Aorta (tissue), 5 donors: ENCODE measurements at regions not wholly inside any gene's neighbourhood (a gene's known extent, or its start where the extent isn't known, plus 50 kb on each side); places are given as distances from the start of the nearest gene placed in this dataset.

Experiments used
- ATAC-seq: fragments of 200-7000 bp; cut with Tn5 transposase; one replicate; pipeline ENCODE4 v1.9.1; 2022; ENCODE audit warnings: moderate library complexity; ENCODE audit not compliant: low FRiP score
- DNase-seq, 2 donors: peaks; one replicate each; pipeline ENCODE4 v3.0.0-alpha.2; 2020
- H3K27ac ChIP-seq, 2 donors: one replicate each; pipeline ENCODE4 v1.5.1; 2013; ENCODE audit warnings: low read length in 2 of 2, mild to moderate bottlenecking in 2 of 2, moderate library complexity in 2 of 2, control low read depth in 1 of 2, inconsistent platforms in 1 of 2, low read depth in 1 of 2
- H3K27me3 ChIP-seq, 2 donors: one replicate each; pipeline ENCODE4 v1.6.1; 2013; ENCODE audit warnings: control low read depth in 1 of 2, low read length in 1 of 2, mild to moderate bottlenecking in 1 of 2, moderate library complexity in 1 of 2; ENCODE audit not compliant: insufficient read depth in 2 of 2, control insufficient read depth in 1 of 2
- H3K36me3 ChIP-seq, 2 donors: one replicate each; pipeline ENCODE4 v1.6.1; 2013; ENCODE audit warnings: control low read depth in 1 of 2, low read length in 1 of 2, mild to moderate bottlenecking in 1 of 2; ENCODE audit not compliant: insufficient read depth in 2 of 2, control insufficient read depth in 1 of 2
- H3K4me1 ChIP-seq, 2 donors: one replicate each; pipeline ENCODE4 v1.6.1; 2013; ENCODE audit warnings: low read length in 2 of 2, control low read depth in 1 of 2, mild to moderate bottlenecking in 1 of 2, moderate library complexity in 1 of 2; ENCODE audit not compliant: insufficient read depth in 2 of 2, control insufficient read depth in 1 of 2
- H3K4me3 ChIP-seq, 2 donors: one replicate each; pipeline ENCODE4 v1.5.1; 2013; ENCODE audit warnings: low read length in 2 of 2, control low read depth in 1 of 2, mild to moderate bottlenecking in 1 of 2
- H3K9me3 ChIP-seq: one replicate; pipeline ENCODE4 v1.6.1; 2013; ENCODE audit warnings: mild to moderate bottlenecking, low read length; ENCODE audit not compliant: control insufficient read depth
- WGBS, 2 donors: extraction: QIAGEN DNeasy Blood & Tissue Kit; methylation state at CpG; one replicate each; pipeline ENCODE4 v1.1.7; 2013; 5-methylcytosine and 5-hydroxymethylcytosine counted together
- intact Hi-C, 2 donors: fragments of 100-400 bp; cut with DNase I; formaldehyde crosslinking; loops; one replicate each; pipeline versions ENCODE4 v1.14.2 to v1.15.0; 2022
- donor health status: healthy with polysubstance abuse.
- donor health status: Bipolar disorder and iron deficiency.
- donor health status: DM: no; HTN: no; CAD: no.
- donor health status: DM: no; HTN: no; CAD: no.
- donor health status: DM: yes; HTN: yes; CAD: no.

GRCh38 chr2:8490166-8490721, 191.6 kb upstream of the ID2 start:
- no peaks in the 10 kb centered on the region for H3K36me3 ChIP-seq
- H3K27me3 ChIP-seq = no peaks in the 10 kb centered on the region
- WGBS, 2 donors = 74 to 76% methylated on average over 2 of the region's 2 CpGs
- DNase-seq = no peak
- H3K4me3 ChIP-seq = no peak overlapping the region
- H3K9me3 ChIP-seq = no peaks in the 10 kb centered on the region
- ATAC-seq = no peak
- intact Hi-C loops = no loop called here
- H3K4me1 ChIP-seq = no peaks in the 10 kb centered on the region
- H3K27ac ChIP-seq = no peak overlapping the region

- no peak overlapping the region for H3K27ac ChIP-seq
Measured at GRCh38 chr2:8491296-8492027, 190.4 kb upstream of the ID2 start.

GRCh38 chr2:8494151-8494550, 187.7 kb upstream of the ID2 start:
- H3K9me3 ChIP-seq = no peaks in the 10 kb centered on the region
- no peak for DNase-seq
- ATAC-seq = no peak
- H3K4me1 ChIP-seq = no peaks in the 10 kb centered on the region
- WGBS, 2 donors = 96% methylated on average over 9 of the region's 9 CpGs
- intact Hi-C loops = no loop called here
- no peaks in the 10 kb centered on the region for H3K36me3 ChIP-seq
- no peaks in the 10 kb centered on the region for H3K27me3 ChIP-seq
- no peak overlapping the region for H3K4me3 ChIP-seq
- no peak overlapping the region for H3K27ac ChIP-seq

More at GRCh38 chr2:8491296-8492027, 190.4 kb upstream of the ID2 start:
- WGBS, 2 donors = 76 to 81% methylated on average over 17 of the region's 17 CpGs
- no peaks in the 10 kb centered on the region for H3K9me3 ChIP-seq
- DNase-seq (no peak), ATAC-seq (no peak)
- H3K27me3 ChIP-seq = no peaks in the 10 kb centered on the region
- H3K36me3 ChIP-seq = no peaks in the 10 kb centered on the region
- H3K4me3 ChIP-seq = no peak overlapping the region
- intact Hi-C loops = no loop called here
- H3K4me1 ChIP-seq = no peaks in the 10 kb centered on the region

- Histone ChIP-seq H3K27ac (no peak overlapping the region), H3K4me1 (no peaks in the 10 kb centered on the region), H3K4me3 (no peak overlapping the region), H3K36me3 (no peaks in the 10 kb centered on the region), H3K27me3 (no peaks in the 10 kb centered on the region), H3K9me3 (no peaks in the 10 kb centered on the region)
- WGBS, 2 donors = 82 to 88% methylated on average over 3 of the region's 3 CpGs
- intact Hi-C loops = no loop called here
- ATAC-seq = no peak
- DNase-seq = peak in 1 of 2 donors; percentile 62
Measured at GRCh38 chr2:8494589-8494988, 187.3 kb upstream of the ID2 start.

- peak in 1 of 2 donors; percentile 26 for DNase-seq
- Histone ChIP-seq H3K9me3 (no peaks in the 10 kb centered on the region), H3K27me3 (no peaks in the 10 kb centered on the region), H3K27ac (no peak overlapping the region), H3K36me3 (no peaks in the 10 kb centered on the region), H3K4me1 (no peaks in the 10 kb centered on the region), H3K4me3 (no peak overlapping the region)
- WGBS, 2 donors = 96 to 99% methylated on average over 12 of the region's 12 CpGs
- intact Hi-C loops = no loop called here
- ATAC-seq = no peak
Measured at GRCh38 chr2:8495189-8495989, 186.5 kb upstream of the ID2 start.

GRCh38 chr2:8496079-8496478, 185.8 kb upstream of the ID2 start:
- 66 to 68% methylated on average over 4 of the region's 4 CpGs for WGBS, 2 donors
- H3K4me1 ChIP-seq = no peaks in the 10 kb centered on the region
- DNase-seq (no peak), ATAC-seq (no peak)
- H3K4me3 ChIP-seq = no peak overlapping the region
- no peaks in the 10 kb centered on the region for H3K36me3 ChIP-seq
- intact Hi-C loops = no loop called here
- no peaks in the 10 kb centered on the region for H3K27me3 ChIP-seq
- no peaks in the 10 kb centered on the region for H3K9me3 ChIP-seq
- no peak overlapping the region for H3K27ac ChIP-seq

- ATAC-seq (peak; percentile 43), DNase-seq (no peak)
- intact Hi-C loops = no loop called here
- H3K4me3 ChIP-seq = no peak overlapping the region
- H3K4me1 ChIP-seq = no peaks in the 10 kb centered on the region
- H3K36me3 ChIP-seq = no peaks in the 10 kb centered on the region
- no peaks in the 10 kb centered on the region for H3K9me3 ChIP-seq
- H3K27ac ChIP-seq = no peak overlapping the region
- no peaks in the 10 kb centered on the region for H3K27me3 ChIP-seq
- WGBS, 2 donors = 82 to 87% methylated on average over 4 of the region's 4 CpGs
Measured at GRCh38 chr2:8496617-8497016, 185.2 kb upstream of the ID2 start.

- no peaks in the 10 kb centered on the region for H3K4me1 ChIP-seq
- no peaks in the 10 kb centered on the region for H3K27me3 ChIP-seq
- no peaks in the 10 kb centered on the region for H3K9me3 ChIP-seq
- H3K27ac ChIP-seq = no peak overlapping the region
- no peaks in the 10 kb centered on the region for H3K36me3 ChIP-seq
- no peak overlapping the region for H3K4me3 ChIP-seq
- no peak for DNase-seq
- 92% methylated on average over 3 of the region's 3 CpGs for WGBS, 2 donors
- intact Hi-C loops = no loop called here
- ATAC-seq = no peak
Measured at GRCh38 chr2:8498994-8499393, 182.9 kb upstream of the ID2 start.
